IPS-NIHi7 (cell line): ENCODE measurements at regions not wholly inside any gene's neighbourhood (a gene's known extent, or its start where the extent isn't known, plus 50 kb on each side); places are given as distances from the start of the nearest gene placed in this dataset.
"Not testable (repeated sequence)": the region's sequence is repeated elsewhere in the genome, so short reads cannot be mapped to it uniquely, and the experiment has no call there.

Source experiments
- DNase-seq: peaks from one replicate; pipeline ENCODE4 v3.0.0; 2012; ENCODE audit warnings: mixed read lengths; ENCODE audit errors: extremely low spot score

DNA sequence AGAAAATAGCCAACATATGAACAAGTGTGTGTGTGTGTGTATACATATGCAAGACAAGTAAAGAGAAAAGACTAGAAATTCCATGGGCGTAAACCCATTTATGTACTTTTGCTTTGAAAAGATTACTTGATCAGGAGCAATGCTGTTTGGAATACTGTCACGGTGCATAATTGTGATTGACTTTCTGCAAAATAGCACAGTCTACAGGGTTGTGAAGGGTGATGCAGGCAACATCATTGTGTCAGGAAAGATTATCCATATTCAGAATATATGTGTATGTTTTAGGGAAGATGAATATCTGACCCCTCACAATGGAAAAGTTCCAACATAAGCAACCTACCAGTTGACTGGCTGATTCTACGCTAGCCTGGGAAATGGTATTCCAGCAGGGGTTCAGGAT is 307.7 kb downstream of the JRKL start:
- no peak for DNase-seq

DNA sequence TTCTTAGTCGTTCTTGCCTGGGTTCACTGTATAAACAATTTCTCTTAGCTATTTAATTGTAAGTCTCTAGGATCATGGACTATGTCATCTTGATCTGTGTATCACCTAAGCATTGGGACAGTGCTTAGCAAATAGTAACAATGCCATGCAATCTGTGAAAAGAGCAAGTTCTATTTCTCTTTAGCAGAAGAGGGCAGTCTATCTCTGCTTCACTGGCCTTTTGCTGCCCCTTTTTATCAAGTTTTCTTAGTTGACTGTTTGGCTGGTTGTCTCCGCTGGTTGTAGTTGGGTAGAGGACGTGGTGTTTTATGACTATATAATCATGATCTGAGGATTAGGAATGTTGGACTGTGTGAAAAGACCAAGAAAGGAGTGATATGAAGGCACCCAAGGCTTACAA is 315.0 kb downstream of the JRKL start:
- peak; percentile 29 for DNase-seq

DNA sequence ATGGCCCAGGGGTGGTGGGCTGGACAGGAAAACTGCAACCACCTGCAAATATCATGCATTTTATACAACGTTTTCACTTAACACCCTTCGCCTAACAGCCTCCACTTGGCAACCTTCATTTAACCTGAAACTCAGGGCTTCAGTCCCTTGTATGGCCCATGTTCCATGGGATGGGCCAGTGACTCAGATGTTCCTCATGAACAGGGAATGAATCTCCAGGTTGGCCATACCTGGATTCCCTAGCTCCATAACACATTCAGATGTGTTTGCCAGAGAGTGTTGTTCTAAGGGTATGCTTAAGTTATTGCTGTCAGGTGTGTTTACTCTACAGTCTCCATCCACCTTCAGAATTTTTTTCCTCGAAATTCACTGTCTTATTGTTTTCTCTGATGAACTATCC is 316.9 kb downstream of the JRKL start:
- no peak for DNase-seq

DNA sequence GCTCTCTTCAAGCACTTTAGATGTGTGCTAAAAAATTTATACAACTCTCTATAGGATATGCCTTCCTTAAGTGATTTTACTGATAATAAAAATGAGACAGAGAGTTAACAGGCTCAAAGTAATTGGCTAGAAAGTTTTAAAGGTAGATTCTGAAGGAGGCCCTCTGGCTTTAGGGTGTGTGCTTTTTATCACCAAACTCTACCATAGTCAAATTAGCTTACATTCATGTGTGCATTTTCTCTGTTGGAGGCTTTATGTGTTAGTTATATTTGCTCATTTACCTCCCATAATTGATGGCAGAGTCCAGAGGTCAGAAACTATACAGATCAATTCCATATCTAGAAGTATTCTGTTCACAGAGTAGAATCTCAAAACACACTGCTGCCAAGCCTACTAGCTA is 317.5 kb downstream of the JRKL start:
- DNase-seq, result no peak

DNA sequence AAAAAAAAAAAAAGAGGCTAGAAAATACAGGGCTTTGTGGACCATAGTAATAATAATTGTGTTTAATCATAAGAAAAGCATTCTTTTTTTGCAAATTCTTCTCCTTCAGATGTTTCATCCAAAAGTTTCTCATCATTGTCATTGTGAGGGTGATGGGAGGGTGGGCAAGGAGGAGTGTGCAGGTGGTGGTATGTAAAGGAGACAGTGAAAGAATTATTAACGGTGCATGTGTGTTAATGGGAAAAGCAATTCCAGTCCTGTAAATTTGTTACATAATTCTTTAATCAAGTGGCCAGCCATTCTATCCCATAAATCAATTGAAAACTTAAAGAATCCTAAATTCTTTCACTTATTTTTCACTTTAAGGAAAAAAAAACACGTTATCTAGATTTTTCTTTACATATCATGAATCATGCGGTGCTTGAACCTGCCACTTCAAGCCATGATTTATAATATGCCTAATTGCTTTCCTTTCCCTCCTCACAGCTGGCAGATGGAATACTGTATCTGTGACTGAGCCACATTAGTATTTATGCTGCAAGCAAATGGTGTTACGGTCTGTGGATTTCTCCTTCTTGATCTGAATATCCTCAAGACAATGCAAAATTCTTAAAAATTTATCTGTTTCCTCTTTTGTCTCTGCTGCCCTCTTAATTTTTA is 318.5 kb downstream of the JRKL start:
- DNase-seq, result no peak

DNA sequence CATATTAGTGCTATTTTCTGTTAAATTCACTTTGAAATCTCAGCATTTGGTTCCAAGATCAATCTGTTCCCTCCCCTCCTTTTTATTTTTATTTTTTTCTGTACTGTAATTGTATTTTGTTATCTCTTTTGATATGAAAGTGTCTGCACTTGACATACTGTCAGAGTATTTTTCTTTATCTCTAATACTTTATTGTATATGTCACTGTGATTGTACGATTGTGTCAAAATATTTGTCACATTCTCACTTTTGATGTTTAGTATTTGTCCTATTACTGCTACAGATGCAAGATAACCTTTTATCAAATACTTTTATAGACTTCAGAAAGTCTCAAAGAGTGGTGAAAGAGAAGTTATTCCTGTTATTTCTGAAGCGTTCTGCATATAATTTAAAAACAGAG is 323.5 kb downstream of the JRKL start:
- no peak for DNase-seq

DNA sequence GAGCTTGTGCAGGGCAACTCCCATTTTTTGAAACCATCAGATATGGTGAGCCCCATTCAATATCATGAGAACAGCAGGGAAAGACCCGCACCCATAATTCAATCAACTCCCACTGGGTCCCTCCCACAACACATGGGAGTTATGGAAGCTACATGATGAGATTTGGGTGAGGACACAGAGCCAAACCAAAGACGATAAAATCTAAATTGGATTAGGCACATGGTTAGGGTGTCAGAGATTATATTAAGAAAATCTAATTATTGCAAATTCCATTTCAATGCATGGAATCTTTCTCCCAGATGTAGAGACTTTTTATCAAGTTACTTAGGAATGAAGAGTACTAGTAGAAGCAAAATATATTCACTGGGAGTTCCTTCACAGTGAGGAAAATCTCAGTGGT is 324.9 kb downstream of the JRKL start:
- DNase-seq, result no peak

DNA sequence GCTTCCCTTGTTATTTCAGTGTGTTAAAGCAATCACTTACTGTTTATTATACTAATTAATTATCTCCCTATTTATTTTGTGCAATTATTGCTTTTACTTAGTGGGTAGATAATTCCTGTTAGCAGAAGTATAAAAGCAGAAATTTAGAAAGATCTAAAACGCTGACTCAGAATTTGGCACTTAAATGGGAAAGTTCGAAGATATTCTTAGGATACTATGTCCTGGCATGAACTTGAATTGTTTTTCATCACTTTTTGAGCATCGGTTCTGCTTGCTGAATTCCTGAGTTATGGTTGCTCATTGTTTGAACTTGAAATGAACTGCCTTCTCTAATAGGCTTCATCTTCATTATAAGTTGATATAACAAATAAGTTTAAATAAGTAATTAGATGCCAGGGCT is 325.4 kb downstream of the JRKL start:
- no peak for DNase-seq

DNA sequence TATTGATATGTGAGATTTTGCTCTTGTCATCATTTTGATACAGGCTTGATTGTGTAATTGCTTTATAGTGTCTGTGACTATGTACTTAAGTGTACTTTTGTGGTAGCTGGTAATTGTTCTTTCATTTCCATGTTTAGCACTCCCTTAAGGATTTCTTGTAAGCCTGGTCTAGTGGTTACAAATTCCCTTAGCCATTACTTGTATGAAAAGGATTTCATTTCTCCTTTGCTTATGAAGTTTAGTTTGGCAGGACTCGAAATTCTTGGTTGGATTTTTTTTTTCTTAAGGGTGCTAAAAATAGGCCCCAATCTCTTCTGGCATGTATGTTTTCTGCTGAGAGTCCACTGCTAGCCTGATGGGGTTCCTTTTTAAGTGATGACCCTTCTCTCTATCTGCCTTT is 346.8 kb downstream of the JRKL start:
- no peak for DNase-seq

DNA sequence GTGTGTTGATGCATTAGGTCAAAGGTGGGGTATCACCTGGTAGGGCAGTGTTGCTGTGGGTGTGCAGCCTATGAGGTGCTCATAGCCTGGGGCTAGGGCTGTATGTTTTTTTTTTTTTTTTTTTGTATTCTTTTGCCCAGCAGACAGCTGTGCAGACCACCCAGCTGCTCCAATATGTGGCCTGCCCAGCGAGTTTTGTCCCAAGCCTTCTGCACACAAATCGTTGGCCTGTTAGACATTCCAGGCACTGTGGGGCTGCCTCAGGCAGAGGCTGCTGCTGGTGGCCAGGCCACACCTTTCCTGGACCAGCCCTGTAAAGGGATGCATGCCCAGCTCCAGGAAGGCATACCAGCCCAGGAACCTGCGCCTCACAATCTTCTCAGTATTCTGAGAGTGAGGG is 348.5 kb downstream of the JRKL start:
- no peak for DNase-seq

DNA sequence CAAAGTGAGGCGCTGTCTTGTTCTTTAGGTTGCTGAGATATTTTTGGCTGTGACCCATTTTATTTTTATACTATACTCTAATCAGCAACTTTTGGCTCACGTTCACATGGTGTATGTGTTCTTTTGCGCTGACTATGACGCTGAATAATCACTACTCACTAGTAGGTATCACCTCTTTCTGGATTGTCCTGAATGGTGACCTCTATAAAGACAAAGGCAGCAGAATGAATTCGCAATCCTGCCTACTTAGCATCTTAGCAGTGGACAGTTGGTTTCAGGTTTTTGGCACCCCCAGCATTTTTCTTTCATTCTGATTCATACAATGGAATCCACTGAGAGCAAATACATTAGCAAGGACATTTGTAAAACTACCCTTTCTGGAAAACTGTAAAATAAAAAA is 351.3 kb downstream of the JRKL start:
- DNase-seq, result no peak

DNA sequence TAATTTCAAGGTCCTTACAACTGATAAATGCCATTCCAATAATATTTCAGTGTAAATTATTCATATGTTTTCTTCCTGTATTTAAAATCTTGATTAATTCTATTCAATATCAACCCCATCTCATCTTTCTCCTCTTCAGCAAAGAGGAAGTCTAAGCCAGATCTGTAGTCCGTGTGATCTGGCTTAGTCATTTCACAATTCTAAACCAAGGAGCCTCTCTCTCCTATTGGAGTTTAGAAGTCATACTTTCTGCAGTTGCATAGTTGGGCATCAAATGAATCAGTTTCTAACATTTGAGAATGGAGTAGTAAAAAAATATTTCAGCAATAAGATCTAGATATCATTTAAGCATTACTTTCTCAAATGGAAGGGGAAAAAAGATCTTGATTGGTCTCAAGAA is 354.9 kb downstream of the JRKL start:
- DNase-seq, result no peak

DNA sequence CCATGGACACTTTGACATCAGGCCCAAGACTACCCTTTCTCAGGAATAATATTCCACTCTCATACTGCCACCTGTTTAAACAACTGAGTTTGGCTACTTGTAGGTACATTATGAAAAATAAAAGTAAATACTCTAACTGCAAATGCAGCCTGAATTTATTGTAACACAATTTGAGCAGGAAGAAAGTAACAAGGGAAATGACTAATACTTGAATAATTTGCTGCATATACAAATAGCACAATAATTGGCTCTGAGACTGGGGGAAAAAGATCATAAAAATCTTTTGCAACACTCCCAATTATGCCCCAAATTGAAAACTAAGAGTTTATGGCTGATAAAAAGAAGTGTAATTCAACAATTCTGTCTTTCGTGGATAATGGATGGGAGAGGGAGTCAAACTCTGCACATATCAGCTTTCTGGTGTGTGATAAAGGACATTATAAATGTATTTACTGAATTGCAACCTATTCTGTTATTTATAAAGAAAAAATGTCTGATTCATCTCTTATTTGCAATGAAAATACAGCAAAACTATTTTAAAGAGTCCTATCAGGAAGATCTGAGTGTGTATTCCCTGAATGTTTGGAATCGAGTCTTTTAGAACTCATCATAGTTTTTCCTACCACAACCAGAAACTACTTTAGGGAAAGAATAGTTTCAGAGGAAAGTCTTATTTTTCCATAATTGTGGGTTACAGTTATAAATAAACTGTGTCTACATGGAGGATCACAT is 359.0 kb downstream of the JRKL start:
- DNase-seq, result no peak

DNA sequence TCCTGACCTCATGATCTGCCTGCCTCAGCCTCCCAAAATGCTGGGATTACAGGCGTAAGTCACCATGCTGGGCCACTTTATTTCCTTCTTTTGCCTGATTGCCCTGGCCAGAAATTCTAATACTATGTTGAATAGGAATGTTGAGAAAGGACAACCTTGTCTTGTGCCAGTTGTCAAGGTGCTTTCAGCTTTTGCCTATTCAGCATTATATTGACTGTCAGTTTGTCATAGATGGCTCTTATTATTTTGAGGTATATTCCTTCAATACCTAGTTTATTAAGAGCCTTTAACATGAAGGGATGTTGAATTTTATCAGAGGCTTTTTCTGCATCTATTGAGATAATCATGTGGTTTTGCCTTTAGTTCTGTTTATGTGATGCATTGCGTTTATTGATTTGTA is 362.0 kb downstream of the JRKL start:
- not testable (repeated sequence) for DNase-seq

DNA sequence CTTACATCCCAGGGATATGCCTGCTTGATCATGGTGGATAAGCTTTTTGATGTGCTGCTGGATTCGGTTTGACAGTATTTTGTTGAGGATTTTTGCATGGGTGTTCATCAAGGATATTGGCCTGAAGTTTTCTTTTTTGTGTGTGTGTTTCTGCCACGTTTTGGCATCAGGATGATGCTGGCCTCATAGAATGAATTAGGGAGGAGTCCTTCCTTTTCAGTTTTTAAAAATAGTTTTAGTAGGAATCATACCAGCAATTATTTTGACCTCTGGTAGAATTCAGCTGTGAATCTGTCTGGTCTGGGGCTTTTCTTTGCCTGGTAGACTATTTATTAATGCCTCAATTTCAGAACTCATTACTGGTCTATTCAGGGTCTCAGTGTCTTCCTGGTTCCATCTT is 362.4 kb downstream of the JRKL start:
- no peak for DNase-seq

DNA sequence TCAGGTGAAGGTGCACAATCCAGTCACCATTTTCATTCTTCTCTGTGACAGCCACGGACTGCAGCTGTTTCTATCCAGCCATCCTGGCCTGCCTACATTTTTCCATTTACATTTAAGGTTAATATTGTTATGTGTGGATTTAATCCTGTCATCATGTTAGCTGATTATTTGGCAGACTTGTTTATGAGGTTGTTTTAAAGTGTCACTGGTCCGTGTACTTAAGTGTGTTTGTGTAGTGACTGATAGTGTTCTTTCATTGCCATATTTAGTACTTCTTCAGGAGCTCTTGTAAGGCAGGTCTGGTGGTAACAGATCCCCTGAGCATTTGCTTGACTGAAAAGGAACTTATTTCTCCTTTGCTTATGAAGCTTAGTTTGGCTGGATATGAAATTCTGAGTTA is 364.2 kb downstream of the JRKL start:
- no peak for DNase-seq

DNA sequence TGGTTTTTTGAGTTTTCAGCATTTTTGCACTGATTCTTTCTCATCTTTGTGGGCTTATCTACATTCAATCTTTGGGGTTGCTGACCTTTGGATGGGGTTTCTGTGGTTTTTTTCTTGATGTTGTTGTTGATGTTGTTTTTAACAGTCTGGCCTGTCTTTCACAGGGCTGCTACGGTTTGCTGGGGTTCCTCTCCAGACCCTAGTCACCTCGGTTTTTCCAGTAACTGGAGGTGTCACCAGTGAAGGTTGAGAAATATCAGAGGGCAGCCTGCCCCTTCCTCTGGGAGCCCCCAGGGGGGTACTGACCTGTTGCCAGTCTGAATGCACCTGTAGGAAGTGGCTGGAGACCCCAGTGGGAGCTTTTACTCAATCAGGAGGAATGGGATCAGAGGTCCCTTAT is 365.4 kb downstream of the JRKL start:
- DNase-seq, result no peak

DNA sequence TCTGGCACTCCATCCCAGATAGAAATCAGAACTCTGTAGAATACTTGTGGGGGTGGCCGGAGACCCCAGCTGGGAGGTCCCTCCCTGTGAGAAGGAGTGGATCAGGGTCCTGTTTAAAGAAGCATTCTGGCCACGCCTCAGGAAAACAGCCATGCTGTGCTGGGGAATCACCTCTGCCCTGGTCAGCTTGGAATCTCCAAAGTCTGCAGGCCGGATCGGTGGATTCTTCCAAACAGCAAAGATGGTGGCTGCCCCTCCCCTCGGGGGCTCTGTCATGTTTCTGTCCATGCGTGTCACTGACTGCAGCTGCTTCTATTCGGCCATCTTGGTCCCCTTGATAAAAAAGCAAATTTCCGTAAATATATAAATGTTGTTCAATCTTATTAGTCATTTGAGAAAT is 365.9 kb downstream of the JRKL start:
- DNase-seq, result no peak

DNA sequence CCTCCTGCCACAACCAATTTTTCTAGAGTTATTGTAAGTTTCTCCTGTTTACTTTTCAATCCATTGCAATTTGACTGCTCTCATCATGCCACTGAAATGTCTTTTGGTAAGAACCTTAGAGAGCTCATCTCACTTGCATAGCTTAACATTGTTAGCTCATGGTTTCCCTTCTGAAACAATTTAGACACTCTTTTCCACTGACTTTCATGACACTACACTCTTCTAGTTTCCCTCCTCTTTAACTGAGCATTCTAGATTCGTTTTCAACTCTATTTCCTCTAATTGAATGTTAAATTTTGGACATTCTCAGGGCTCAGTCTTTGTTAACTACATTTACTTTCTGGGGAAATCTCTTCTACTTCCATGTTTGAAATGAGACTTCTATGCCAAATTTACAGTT is 369.1 kb downstream of the JRKL start:
- no peak for DNase-seq

DNA sequence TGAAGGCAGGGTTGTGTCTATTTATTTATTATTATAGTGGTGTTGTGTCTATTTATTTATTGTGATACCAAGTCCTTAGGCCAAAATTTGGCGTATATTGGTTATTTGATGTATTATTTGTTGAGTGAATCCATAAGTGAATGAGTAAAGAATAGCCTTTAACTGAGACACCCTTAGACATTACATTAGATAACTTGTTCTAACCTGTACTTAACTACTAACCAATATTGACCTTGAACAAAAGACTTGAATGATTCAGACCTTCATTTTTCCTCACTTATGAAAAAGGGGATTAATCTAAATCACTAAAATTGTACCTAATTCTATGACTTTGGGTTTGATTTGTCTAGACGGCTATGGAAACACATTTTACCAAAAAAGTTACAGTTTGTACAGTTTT is 370.5 kb downstream of the JRKL start:
- no peak for DNase-seq

DNA sequence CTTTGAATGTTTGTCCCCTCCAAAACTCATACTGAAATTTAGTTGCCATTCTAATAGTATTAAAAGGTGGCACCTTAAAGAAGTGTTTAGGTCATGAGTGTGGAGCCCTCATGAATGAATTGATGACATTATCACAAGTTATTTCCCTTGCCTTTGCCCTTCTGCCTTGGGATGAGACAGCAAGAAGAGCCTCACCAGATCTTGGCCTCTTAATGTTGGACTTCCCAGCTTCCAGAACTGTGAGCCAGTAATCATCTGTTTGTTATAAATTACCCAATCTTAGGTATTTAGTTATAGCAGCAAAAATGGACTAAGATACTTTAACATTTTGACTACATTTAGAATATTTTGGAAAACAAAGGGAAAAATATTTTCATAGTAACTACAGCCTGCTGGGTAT is 371.0 kb downstream of the JRKL start:
- no peak for DNase-seq

DNA sequence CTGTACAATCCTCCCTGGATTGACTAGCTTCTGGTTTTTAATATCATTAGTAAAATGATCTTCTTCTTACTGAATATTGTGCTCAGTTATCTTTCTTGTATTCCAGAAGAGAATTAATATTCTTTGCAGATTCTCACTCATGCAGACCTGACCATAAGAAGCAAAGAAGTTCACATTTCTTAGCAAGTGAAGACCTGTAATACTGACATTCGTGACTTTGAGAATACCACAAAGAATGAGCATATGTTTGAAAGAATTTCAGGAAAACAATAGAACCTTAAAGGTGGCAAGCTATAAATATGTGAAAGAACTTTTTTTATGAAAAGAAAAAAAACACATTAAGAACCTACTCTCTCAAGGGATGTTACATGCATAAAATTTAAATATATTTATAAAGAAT is 371.6 kb downstream of the JRKL start:
- no peak for DNase-seq

DNA sequence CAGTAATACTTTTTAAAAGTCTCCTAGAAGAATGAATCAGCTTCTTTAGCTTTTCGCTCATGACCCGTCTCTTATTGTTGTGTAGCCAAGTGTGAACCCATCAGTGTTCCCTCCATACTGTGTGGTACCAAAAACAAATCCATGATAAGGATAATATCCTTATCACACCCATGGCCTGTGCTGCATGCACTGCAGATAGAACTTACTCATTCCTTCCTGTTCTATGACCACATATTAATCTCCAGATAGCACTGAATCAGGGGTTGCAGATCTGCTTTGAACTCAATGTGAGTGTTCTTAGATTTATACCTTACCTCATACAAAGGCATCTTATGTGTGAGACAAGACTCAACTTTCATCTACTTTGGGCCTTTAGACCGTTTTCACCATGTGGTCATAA is 373.4 kb downstream of the JRKL start:
- no peak for DNase-seq

DNA sequence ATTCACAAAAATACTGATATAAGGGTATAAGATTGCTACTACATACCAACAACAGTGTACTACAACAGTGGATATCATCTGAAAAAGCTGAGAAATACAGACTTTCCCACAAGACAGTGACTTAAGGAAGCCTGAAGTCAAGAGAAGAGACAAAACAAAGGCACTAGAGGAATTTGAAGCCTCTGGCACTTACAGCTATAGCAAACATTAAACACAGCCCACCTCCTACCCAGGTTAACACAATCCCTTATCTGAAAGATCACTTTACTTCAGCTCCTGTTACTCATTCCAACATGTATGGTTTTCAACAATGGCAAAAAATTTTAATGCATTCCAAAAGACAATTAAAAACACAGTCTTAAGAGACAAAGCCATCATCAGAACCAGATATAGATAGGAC is 388.5 kb downstream of the JRKL start:
- DNase-seq, result no peak
